Duodenal mucosa (tissue), 2 donors: ENCODE measurements at regions not wholly inside any gene's neighbourhood (a gene's known extent, or its start where the extent isn't known, plus 50 kb on each side); places are given as distances from the start of the nearest gene placed in this dataset.

Experiments
- H3K27ac ChIP-seq: one replicate; pipeline ENCODE4 v1.7.0; 2013; ENCODE audit warnings: low read depth, low read length
- H3K27me3 ChIP-seq, 2 donors: one replicate each; pipeline ENCODE4 v1.7.0; 2013; ENCODE audit warnings: low read length in 2 of 2, control low read depth in 1 of 2; ENCODE audit not compliant: insufficient read depth in 2 of 2, control insufficient read depth in 1 of 2
- H3K36me3 ChIP-seq, 2 donors: one replicate each; pipeline ENCODE4 v1.7.0; 2013; ENCODE audit warnings: low read length in 2 of 2, control low read depth in 1 of 2; ENCODE audit not compliant: insufficient read depth in 2 of 2, control insufficient read depth in 1 of 2
- H3K4me1 ChIP-seq, 2 donors: one replicate each; pipeline ENCODE4 v1.7.0; 2013; ENCODE audit warnings: low read length in 2 of 2, control low read depth in 1 of 2; ENCODE audit not compliant: insufficient read depth in 2 of 2, control insufficient read depth in 1 of 2
- H3K4me3 ChIP-seq, 2 donors: one replicate each; pipeline ENCODE4 v1.7.0; 2013; ENCODE audit warnings: low read length in 2 of 2, low read depth in 1 of 2
- H3K9ac ChIP-seq, 2 donors: one replicate each; pipeline ENCODE4 v1.7.0; 2013; ENCODE audit warnings: low read length in 2 of 2, low read depth in 1 of 2
- H3K9me3 ChIP-seq, 2 donors: one replicate each; pipeline ENCODE4 v1.7.0; 2013; ENCODE audit warnings: low read length in 2 of 2, control low read depth in 1 of 2; ENCODE audit not compliant: control insufficient read depth in 1 of 2

DNA sequence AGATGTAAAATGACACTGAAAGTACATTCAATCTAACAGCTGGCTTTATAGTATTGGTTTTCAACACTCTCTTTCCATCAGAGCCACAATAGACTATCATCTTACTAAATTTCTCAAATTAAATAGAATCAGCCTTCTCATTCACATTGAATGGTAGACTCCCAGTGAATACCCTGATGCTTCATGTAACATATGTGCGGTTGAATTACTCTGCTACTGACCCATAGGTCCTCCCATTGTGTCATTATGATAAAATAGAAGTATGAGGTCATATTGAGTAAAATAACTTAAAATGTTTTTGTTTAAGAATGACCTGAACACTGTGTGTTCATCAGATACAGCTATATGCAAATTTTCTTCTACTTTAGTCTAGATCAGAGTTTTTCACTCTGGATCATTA is 75.9 kb upstream of the ADAMTSL1 start:
- no peaks in the 10 kb centered on the region for H3K36me3 ChIP-seq
- H3K9ac ChIP-seq = no peak overlapping the region
- H3K27me3 ChIP-seq = no peaks in the 10 kb centered on the region
- H3K4me1 ChIP-seq = no peaks in the 10 kb centered on the region
- no peaks in the 10 kb centered on the region for H3K9me3 ChIP-seq
- H3K27ac ChIP-seq = no peak overlapping the region
- no peak overlapping the region for H3K4me3 ChIP-seq

DNA sequence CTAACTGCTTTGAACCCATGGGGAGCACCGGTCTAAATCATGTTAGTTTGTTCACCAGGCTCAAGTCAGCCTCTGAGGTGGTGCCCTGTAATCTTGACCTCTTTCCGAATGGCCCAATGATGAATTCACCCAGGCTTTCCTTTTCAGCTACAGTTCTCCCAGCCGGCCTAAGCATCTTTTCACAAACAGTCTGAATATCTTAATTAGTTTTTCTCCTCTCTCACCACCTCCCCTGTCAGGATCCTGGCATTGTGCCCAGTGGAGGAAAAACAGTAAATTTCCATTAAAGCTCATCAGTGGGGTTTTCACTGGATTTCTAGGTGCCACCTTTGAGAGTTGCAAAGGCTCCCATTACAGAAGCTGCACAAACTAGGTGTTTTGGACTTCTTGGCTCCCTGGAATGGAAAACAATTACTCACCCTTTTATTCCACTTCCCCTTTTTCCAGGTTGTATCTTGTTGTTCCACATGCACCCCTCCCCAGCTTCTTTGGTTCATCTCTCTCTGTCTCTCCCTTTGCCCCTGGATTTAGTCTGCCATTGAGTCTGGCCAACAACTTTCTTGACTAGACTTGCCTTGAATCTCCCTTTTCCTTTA is 69.4 kb upstream of the ADAMTSL1 start:
- Histone ChIP-seq H3K27me3 (no peaks in the 10 kb centered on the region), H3K9ac (no peak overlapping the region), H3K9me3 (no peaks in the 10 kb centered on the region), H3K4me3 (no peak overlapping the region), H3K4me1 (no peaks in the 10 kb centered on the region), H3K27ac (no peak overlapping the region), H3K36me3 (no peaks in the 10 kb centered on the region)

DNA sequence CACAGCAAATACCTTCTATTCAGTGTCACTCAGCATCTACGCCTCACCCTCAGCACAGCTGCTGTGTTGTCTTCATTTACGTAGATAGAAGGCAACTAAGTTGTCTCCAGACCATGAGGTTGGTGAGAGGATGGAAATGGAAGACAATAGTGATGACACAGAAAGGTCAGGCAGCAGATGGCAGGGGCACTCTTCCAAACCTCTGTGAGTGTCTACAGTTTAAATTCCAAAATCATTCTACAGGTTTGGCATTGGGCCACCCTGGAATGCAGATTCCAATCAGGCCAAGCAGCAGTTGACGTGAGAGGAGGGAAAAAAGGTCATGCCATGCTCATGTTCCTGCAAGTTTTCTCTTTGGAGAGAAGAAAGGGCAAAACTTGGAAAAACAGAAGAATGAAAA is 68.7 kb upstream of the ADAMTSL1 start:
- Histone ChIP-seq H3K27ac (no peak overlapping the region), H3K9ac (no peak overlapping the region), H3K9me3 (no peaks in the 10 kb centered on the region), H3K36me3 (no peaks in the 10 kb centered on the region), H3K4me3 (no peak overlapping the region), H3K27me3 (no peaks in the 10 kb centered on the region), H3K4me1 (no peaks in the 10 kb centered on the region)

DNA sequence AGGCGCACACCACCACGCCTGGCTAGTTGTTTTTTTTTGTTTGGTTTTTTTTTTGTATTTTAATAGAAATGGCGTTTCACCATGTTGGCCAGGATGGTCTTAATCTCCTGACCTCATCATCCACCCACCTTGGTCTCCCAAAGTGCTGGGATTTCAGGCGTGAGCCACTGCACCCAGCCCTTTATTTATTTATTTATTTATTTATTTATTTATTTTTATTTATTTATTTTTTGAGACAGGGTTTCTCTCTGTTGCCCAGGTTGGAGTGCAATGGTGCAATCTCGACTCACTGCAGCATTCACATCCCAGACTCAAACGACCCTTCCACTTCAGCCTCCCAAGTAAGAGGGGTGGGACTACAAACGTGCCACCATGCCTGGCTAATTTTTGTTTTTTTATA is 63.0 kb upstream of the ADAMTSL1 start:
- Histone ChIP-seq H3K36me3 (no peaks in the 10 kb centered on the region), H3K9ac (no peak overlapping the region), H3K27me3 (no peaks in the 10 kb centered on the region), H3K4me3 (no peak overlapping the region), H3K27ac (no peak overlapping the region), H3K9me3 (no peaks in the 10 kb centered on the region), H3K4me1 (no peaks in the 10 kb centered on the region)

GRCh38 chr9:18421391-18421790 is 52.6 kb upstream of the ADAMTSL1 start:
- no peak overlapping the region for H3K9ac ChIP-seq
- no peak overlapping the region for H3K27ac ChIP-seq
- no peaks in the 10 kb centered on the region for H3K36me3 ChIP-seq
- H3K27me3 ChIP-seq = no peaks in the 10 kb centered on the region
- H3K4me3 ChIP-seq = no peak overlapping the region
- no peaks in the 10 kb centered on the region for H3K9me3 ChIP-seq
- no peaks in the 10 kb centered on the region for H3K4me1 ChIP-seq

- Histone ChIP-seq H3K27me3 (no peaks in the 10 kb centered on the region), H3K4me3 (no peak overlapping the region), H3K9me3 (no peaks in the 10 kb centered on the region), H3K36me3 (no peaks in the 10 kb centered on the region), H3K4me1 (no peaks in the 10 kb centered on the region), H3K27ac (no peak overlapping the region), H3K9ac (no peak overlapping the region)
These were observed 51.5 kb upstream of the ADAMTSL1 start for GRCh38 chr9:18422296-18423036.

DNA sequence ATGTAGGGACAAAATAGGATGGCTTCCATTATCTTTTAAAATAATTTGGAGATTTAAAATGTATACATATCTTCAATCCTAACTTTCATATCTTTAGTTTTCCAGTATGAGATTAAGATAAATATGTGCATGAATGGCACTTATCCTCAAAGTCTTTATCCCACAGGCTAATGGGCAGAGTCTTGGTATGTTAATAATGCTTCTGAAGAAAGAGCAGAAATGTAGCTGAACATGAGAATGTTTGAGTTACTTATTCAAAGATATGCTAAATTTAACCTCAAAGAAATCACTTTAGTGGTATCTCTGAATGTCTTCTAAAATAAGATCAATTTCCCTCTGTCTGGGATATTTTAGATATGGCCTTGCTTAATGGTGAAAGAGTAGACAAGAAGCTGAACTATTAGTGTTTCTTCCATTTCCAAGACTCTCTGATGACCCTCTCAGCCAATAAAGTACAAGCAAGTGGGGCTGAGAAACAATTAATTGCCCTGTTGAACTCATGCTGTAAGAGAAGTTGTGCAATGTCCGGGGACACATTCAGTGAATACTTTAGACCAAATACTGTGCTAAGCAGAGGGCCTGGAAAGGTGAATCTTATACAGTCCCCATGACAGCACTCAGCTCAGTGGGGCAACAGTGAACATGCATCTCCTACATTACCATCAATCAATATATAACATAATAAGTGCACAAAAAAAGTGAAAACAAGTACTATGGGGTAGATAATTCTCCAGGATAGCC is 50.0 kb upstream of the ADAMTSL1 start:
- H3K27ac ChIP-seq = no peak overlapping the region
- no peak overlapping the region for H3K4me3 ChIP-seq
- H3K9me3 ChIP-seq = no peaks in the 10 kb centered on the region
- H3K9ac ChIP-seq = no peak overlapping the region
- H3K27me3 ChIP-seq = no peaks in the 10 kb centered on the region
- no peaks in the 10 kb centered on the region for H3K4me1 ChIP-seq
- H3K36me3 ChIP-seq = no peaks in the 10 kb centered on the region
